Neural progenitor cell (in vitro differentiated cells): ENCODE measurements at regions not wholly inside any gene's neighbourhood (a gene's known extent, or its start where the extent isn't known, plus 50 kb on each side); places are given as distances from the start of the nearest gene placed in this dataset.

Experiments
- DNase-seq: peaks from one replicate; pipeline ENCODE4 v3.0.0-alpha.2; 2016; ENCODE audit warnings: low spot score
- H2AFZ ChIP-seq: fragments of 200-600 bp; sonication (generic); replicated peaks from 2 replicates; pipeline ENCODE4 v1.6.1; 2016; ENCODE audit warnings: antibody characterized with exemption
- H3F3A ChIP-seq: fragments of 200-600 bp; sonication (generic); 2 replicates; pipeline ENCODE4 v1.6.1; 2016; ENCODE audit warnings: antibody characterized with exemption, low read depth
- H3K27ac ChIP-seq: fragments of 200-600 bp; sonication (generic); 2 replicates; pipeline ENCODE4 v1.5.1; 2016; ENCODE audit warnings: mild to moderate bottlenecking
- H3K27me3 ChIP-seq: fragments of 200-600 bp; sonication (generic); 2 replicates; pipeline ENCODE4 v1.6.1; 2016; ENCODE audit warnings: mild to moderate bottlenecking, moderate library complexity
- H3K36me3 ChIP-seq: fragments of 200-600 bp; sonication (generic); 2 replicates; pipeline ENCODE4 v1.5.1; 2016
- H3K4me1 ChIP-seq: fragments of 200-600 bp; sonication (generic); 2 replicates; pipeline ENCODE4 v1.6.1; 2016; ENCODE audit warnings: mixed run types
- H3K4me2 ChIP-seq: fragments of 200-600 bp; sonication (generic); 2 replicates; pipeline ENCODE4 v1.6.1; 2016
- H3K4me3 ChIP-seq: fragments of 200-600 bp; sonication (generic); 2 replicates; pipeline ENCODE4 v1.5.1; 2016
- H3K79me2 ChIP-seq: fragments of 200-600 bp; sonication (generic); 2 replicates; pipeline ENCODE4 v1.6.1; 2016; ENCODE audit warnings: low read depth
- H3K9ac ChIP-seq: fragments of 200-600 bp; sonication (generic); 2 replicates; pipeline ENCODE4 v1.6.1; 2016
- H3K9me3 ChIP-seq: fragments of 200-600 bp; sonication (generic); 2 replicates; pipeline ENCODE4 v1.5.1; 2016; ENCODE audit warnings: low read depth
- H4K20me1 ChIP-seq: fragments of 200-600 bp; sonication (generic); 2 replicates; pipeline ENCODE4 v1.6.1; 2016; ENCODE audit warnings: low read depth
- H3K27ac Mint-ChIP-seq: 3 replicates; pipeline ENCODE4 v1.8.0; 2021; ENCODE audit warnings: mixed read lengths
- H3K27me3 Mint-ChIP-seq: 2 replicates; pipeline ENCODE4 v1.8.0; 2022; ENCODE audit warnings: low read depth, mild to moderate bottlenecking, inconsistent platforms, moderate library complexity, mixed read lengths; ENCODE audit not compliant: insufficient read depth
- H3K36me3 Mint-ChIP-seq: 3 replicates; pipeline ENCODE4 v1.8.0; 2021; ENCODE audit warnings: mixed read lengths
- H3K4me1 Mint-ChIP-seq: 3 replicates; pipeline ENCODE4 v1.8.0; 2021; ENCODE audit warnings: mixed read lengths
- H3K4me3 Mint-ChIP-seq: 3 replicates; pipeline ENCODE4 v1.8.0; 2021; ENCODE audit warnings: mild to moderate bottlenecking, moderate library complexity, mixed read lengths
- H3K9me3 Mint-ChIP-seq: 3 replicates; pipeline ENCODE4 v1.8.0; 2020; ENCODE audit warnings: mixed read lengths
- EZH2 ChIP-seq: fragments of 200-600 bp; sonication (generic); IDR thresholded peaks from 2 replicates; pipeline ENCODE4 v1.6.1; 2017; ENCODE audit warnings: antibody characterized with exemption, mild to moderate bottlenecking, moderate library complexity
- EZH2phosphoT487 ChIP-seq: fragments of 200-600 bp; sonication (generic); IDR thresholded peaks from 2 replicates; pipeline ENCODE4 v1.6.1; 2017; ENCODE audit warnings: antibody characterized with exemption
- TF ChIP-seq, protein P1 (sequence below): fragments of 200-600 bp; sonication (generic); IDR thresholded peaks from 2 replicates; pipeline ENCODE4 v1.5.1; 2017; ENCODE audit warnings: antibody characterized with exemption, mild to moderate bottlenecking

DNA sequence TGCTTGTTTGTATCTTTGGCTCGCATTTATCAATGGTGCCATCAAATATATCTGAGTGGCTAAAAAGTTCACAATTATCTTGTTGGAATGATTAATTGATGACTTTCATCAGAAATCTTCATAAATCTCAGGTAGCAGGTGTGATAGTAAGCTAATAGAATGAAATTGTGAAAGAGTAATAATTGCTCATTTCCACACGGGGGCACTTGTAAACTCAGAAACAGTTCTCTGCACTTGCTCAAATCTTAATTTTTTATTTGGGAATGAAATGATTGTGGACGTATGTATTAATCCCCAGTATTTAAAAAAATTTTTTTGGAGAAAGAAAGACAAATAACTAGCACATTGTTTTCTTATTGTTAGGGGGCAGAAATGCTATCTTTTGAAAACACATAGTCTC is 132.8 kb downstream of the DTHD1 start:
- H3K4me1 Mint-ChIP-seq: no peaks in the 10 kb centered on the region
- Histone ChIP-seq H3K9me3 (no peaks in the 10 kb centered on the region), H3K4me1 (peaks cover 3% of the 10 kb centered on the region), H3K79me2 (no peaks in the 10 kb centered on the region), H3K27ac (no peak overlapping the region), H3K4me2 (no peak overlapping the region), H4K20me1 (no peaks in the 10 kb centered on the region), H2AFZ (no peak overlapping the region), H3K9ac (no peak overlapping the region), H3K36me3 (no peaks in the 10 kb centered on the region), H3K27me3 (no peaks in the 10 kb centered on the region), H3K4me3 (no peak overlapping the region), H3F3A (no peaks in the 10 kb centered on the region)
- no peaks in the 10 kb centered on the region for H3K36me3 Mint-ChIP-seq
- DNase-seq: no peak
- H3K9me3 Mint-ChIP-seq: no peaks in the 10 kb centered on the region
- H3K27me3 Mint-ChIP-seq: no peaks in the 10 kb centered on the region
- H3K27ac Mint-ChIP-seq: no peak overlapping the region
- TF ChIP-seq EZH2 (no peak), EZH2phosphoT487 (no peak)
- TF ChIP-seq, protein P1, sequence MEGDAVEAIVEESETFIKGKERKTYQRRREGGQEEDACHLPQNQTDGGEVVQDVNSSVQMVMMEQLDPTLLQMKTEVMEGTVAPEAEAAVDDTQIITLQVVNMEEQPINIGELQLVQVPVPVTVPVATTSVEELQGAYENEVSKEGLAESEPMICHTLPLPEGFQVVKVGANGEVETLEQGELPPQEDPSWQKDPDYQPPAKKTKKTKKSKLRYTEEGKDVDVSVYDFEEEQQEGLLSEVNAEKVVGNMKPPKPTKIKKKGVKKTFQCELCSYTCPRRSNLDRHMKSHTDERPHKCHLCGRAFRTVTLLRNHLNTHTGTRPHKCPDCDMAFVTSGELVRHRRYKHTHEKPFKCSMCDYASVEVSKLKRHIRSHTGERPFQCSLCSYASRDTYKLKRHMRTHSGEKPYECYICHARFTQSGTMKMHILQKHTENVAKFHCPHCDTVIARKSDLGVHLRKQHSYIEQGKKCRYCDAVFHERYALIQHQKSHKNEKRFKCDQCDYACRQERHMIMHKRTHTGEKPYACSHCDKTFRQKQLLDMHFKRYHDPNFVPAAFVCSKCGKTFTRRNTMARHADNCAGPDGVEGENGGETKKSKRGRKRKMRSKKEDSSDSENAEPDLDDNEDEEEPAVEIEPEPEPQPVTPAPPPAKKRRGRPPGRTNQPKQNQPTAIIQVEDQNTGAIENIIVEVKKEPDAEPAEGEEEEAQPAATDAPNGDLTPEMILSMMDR: peak; percentile 49
- H3K4me3 Mint-ChIP-seq: no peak overlapping the region

DNA sequence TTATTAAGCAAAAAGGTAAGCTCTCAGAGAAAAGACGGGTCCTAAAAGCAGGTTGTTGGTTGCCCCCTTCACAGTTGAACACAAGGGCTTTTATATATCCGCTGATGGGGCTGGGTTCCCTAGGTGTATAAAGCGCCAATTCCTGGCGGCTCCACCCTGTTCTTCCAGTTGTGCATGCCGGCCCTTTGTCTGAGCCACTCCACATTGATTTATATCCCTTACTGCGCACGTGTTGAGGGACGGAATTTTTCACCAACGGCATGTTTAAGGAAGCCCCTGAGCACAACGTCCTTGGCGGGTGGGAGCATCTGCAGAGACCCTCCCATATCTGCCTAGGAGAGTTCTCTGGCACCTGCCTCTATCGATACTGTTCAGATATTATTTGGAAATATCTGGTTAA is 135.7 kb downstream of the DTHD1 start:
- Mint-ChIP-seq H3K4me3 (no peak overlapping the region), H3K27me3 (no peaks in the 10 kb centered on the region), H3K27ac (no peak overlapping the region), H3K9me3 (no peaks in the 10 kb centered on the region), H3K4me1 (no peaks in the 10 kb centered on the region), H3K36me3 (no peaks in the 10 kb centered on the region)
- H3K9ac ChIP-seq: no peak overlapping the region
- H3K9me3 ChIP-seq: no peaks in the 10 kb centered on the region
- no peak for DNase-seq
- H3K36me3 ChIP-seq: no peaks in the 10 kb centered on the region
- no peak for TF ChIP-seq EZH2phosphoT487
- TF ChIP-seq, protein P1: no peak
- no peak for TF ChIP-seq EZH2
- no peak overlapping the region for H3K4me3 ChIP-seq
- no peaks in the 10 kb centered on the region for H3F3A ChIP-seq
- H3K27me3 ChIP-seq: no peaks in the 10 kb centered on the region
- H3K4me1 ChIP-seq: peaks cover 3% of the 10 kb centered on the region
- H3K79me2 ChIP-seq: no peaks in the 10 kb centered on the region
- H3K27ac ChIP-seq: no peak overlapping the region
- H3K4me2 ChIP-seq: no peak overlapping the region
- no peaks in the 10 kb centered on the region for H4K20me1 ChIP-seq
- H2AFZ ChIP-seq: no peak overlapping the region

DNA sequence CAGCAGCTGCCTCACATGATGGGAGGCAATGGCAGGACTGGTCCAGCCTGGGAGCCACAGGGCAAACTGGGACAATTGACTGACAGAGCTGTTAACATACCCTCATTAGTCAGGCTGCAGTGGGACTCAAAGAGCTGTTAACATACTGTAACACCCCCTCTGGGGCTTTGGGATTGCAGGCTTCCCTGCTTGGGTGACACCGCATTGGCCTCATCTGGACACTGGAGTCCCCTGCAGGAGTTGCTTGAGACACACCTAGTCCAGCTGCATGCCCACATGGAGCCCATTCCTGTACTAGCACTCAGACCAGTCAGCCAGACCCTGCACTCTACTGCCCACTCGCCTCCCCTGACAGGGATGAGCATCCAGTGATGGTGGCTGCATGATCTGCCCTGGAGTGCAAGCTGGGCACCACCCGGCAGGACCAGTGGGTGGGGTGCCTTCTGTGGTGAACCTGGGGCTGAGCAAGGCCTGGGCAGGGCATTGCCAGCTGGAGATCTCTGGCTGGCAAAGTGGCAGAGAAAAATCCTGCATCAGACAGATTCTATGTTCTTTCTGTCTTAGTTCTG is 138.8 kb downstream of the DTHD1 start:
- H3K4me1 ChIP-seq: peaks cover 3% of the 10 kb centered on the region
- H3K27me3 Mint-ChIP-seq: no peaks in the 10 kb centered on the region
- H3K27ac Mint-ChIP-seq: no peak overlapping the region
- H2AFZ ChIP-seq: peak overlapping the region; percentile 26
- no peaks in the 10 kb centered on the region for H3K4me1 Mint-ChIP-seq
- no peak overlapping the region for H3K4me2 ChIP-seq
- no peaks in the 10 kb centered on the region for H4K20me1 ChIP-seq
- H3K9me3 ChIP-seq: no peaks in the 10 kb centered on the region
- H3K36me3 ChIP-seq: no peaks in the 10 kb centered on the region
- no peaks in the 10 kb centered on the region for H3K9me3 Mint-ChIP-seq
- TF ChIP-seq EZH2 (no peak), EZH2phosphoT487 (no peak)
- TF ChIP-seq, protein P1: peak; percentile 34
- no peaks in the 10 kb centered on the region for H3F3A ChIP-seq
- no peak overlapping the region for H3K4me3 ChIP-seq
- DNase-seq: peak; percentile 59
- no peak overlapping the region for H3K4me3 Mint-ChIP-seq
- H3K9ac ChIP-seq: no peak overlapping the region
- no peaks in the 10 kb centered on the region for H3K27me3 ChIP-seq
- H3K27ac ChIP-seq: no peak overlapping the region
- no peaks in the 10 kb centered on the region for H3K79me2 ChIP-seq
- H3K36me3 Mint-ChIP-seq: no peaks in the 10 kb centered on the region
